ENCODE measurements at regions not wholly inside any gene's neighbourhood (a gene's known extent, or its start where the extent isn't known, plus 50 kb on each side); places are given as distances from the start of the nearest gene placed in this dataset.

DNA sequence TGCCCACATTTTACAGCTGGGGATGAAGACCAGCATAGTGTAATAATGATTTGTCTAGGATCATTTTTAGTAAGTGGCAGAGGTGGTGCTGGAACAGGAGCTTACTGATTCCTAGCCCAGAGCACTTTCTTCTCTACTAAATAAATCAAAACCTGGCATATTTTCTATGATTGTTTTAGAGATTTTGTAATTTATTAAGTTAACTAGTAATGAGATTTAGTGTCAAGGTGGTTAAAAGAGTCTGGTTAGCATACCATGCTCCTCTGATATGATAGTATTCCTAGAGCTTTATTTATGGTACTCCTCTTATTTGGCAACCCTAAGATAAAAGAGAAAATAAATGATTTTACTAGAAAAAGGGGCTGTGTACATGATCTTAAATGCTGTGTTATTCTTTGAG, 604.0 kb downstream of the ISL1 start:
- Histone ChIP-seq H4K20me1 (ENCODE audit: control insufficient read depth, extremely low read depth, insufficient read depth, low read length) (no peaks in the 10 kb centered on the region), H3K27me3 (ENCODE audit: control insufficient read depth, insufficient read depth, low read length) (no peaks in the 10 kb centered on the region), H3K36me3 (ENCODE audit: control insufficient read depth, insufficient read depth, low read length) (no peaks in the 10 kb centered on the region), H3K4me3 (replicated peaks in 1 of 4; ENCODE audit: control extremely low read depth in 1 of 4, insufficient read depth in 1 of 4, low read depth in 3 of 4, low read length in 4 of 4) (no peak overlapping the region), H3K27ac (ENCODE audit: insufficient read depth, low read length) (no peak overlapping the region), H3K79me2 (ENCODE audit: control insufficient read depth, insufficient read depth, low read length) (no peaks in the 10 kb centered on the region), H3K4me2 (ENCODE audit: extremely low read depth, insufficient read depth, low read length) (no peak overlapping the region), H2AFZ (ENCODE audit: low read length) (no peak overlapping the region), H3K4me1 (ENCODE audit: control insufficient read depth, extremely low read depth, insufficient read depth, low read length) (no peaks in the 10 kb centered on the region), H3K9ac (ENCODE audit: insufficient read depth, low read length) (no peak overlapping the region), H3K9me3 (ENCODE audit: control insufficient read depth, insufficient read depth, low read depth, low read length) (no peaks in the 10 kb centered on the region)
- no peak for TF ChIP-seq EZH2 (IDR thresholded peaks at IDR 0.05; ENCODE audit: low read length, missing control alignments)
- TF ChIP-seq, protein P1, sequence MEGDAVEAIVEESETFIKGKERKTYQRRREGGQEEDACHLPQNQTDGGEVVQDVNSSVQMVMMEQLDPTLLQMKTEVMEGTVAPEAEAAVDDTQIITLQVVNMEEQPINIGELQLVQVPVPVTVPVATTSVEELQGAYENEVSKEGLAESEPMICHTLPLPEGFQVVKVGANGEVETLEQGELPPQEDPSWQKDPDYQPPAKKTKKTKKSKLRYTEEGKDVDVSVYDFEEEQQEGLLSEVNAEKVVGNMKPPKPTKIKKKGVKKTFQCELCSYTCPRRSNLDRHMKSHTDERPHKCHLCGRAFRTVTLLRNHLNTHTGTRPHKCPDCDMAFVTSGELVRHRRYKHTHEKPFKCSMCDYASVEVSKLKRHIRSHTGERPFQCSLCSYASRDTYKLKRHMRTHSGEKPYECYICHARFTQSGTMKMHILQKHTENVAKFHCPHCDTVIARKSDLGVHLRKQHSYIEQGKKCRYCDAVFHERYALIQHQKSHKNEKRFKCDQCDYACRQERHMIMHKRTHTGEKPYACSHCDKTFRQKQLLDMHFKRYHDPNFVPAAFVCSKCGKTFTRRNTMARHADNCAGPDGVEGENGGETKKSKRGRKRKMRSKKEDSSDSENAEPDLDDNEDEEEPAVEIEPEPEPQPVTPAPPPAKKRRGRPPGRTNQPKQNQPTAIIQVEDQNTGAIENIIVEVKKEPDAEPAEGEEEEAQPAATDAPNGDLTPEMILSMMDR (conservative IDR thresholded peaks at IDR 0.05 in 1 of 2, IDR thresholded peaks at IDR 0.05 in 1 of 2; ENCODE audit: low read depth in 1 of 2, low read length in 2 of 2) = no peak
- DNase-seq (ENCODE audit: low read depth in 2 of 2) = no peak

DNA sequence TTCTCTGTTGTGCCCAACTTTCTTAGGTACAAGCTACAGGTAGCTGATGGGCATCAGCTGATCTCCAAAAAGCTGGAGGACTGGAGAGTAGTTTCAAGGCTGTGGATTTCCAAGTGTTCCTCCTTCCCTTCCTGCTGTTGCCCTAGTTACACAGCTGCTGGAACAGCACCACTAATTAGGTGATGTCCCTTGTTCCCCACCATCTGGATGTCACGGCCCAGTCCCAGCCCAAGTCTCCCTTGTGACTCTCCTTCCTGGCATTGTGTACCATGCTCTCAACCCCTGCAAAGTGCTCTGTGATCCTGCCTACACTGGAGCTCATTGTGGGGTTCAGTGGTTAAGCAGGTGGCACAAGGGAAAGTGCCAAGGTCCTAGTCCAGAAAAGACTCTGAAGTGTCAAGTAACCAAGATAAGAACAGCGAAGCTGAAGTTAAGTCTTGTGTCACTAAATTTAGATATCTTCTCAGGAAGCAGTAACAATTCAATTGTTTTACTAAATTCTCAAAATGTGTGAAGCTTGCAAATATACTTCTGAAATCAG, 604.5 kb downstream of the ISL1 start:
- no peaks in the 10 kb centered on the region for H3K79me2 ChIP-seq (ENCODE audit: control insufficient read depth, insufficient read depth, low read length)
- no peak overlapping the region for H3K4me2 ChIP-seq (ENCODE audit: extremely low read depth, insufficient read depth, low read length)
- H3K4me3 ChIP-seq (replicated peaks in 1 of 4; ENCODE audit: control extremely low read depth in 1 of 4, insufficient read depth in 1 of 4, low read depth in 3 of 4, low read length in 4 of 4) = no peak overlapping the region
- H3K9ac ChIP-seq (ENCODE audit: insufficient read depth, low read length) = no peak overlapping the region
- H3K27me3 ChIP-seq (ENCODE audit: control insufficient read depth, insufficient read depth, low read length) = no peaks in the 10 kb centered on the region
- no peak for TF ChIP-seq EZH2 (IDR thresholded peaks at IDR 0.05; ENCODE audit: low read length, missing control alignments)
- TF ChIP-seq, protein P1 (conservative IDR thresholded peaks at IDR 0.05 in 1 of 2, IDR thresholded peaks at IDR 0.05 in 1 of 2; ENCODE audit: low read depth in 1 of 2, low read length in 2 of 2) = no peak
- no peaks in the 10 kb centered on the region for H3K4me1 ChIP-seq (ENCODE audit: control insufficient read depth, extremely low read depth, insufficient read depth, low read length)
- no peak for DNase-seq (ENCODE audit: low read depth in 2 of 2)
- H3K36me3 ChIP-seq (ENCODE audit: control insufficient read depth, insufficient read depth, low read length) = no peaks in the 10 kb centered on the region
- no peaks in the 10 kb centered on the region for H3K9me3 ChIP-seq (ENCODE audit: control insufficient read depth, insufficient read depth, low read depth, low read length)
- H4K20me1 ChIP-seq (ENCODE audit: control insufficient read depth, extremely low read depth, insufficient read depth, low read length) = no peaks in the 10 kb centered on the region
- no peak overlapping the region for H3K27ac ChIP-seq (ENCODE audit: insufficient read depth, low read length)
- no peak overlapping the region for H2AFZ ChIP-seq (ENCODE audit: low read length)

DNA sequence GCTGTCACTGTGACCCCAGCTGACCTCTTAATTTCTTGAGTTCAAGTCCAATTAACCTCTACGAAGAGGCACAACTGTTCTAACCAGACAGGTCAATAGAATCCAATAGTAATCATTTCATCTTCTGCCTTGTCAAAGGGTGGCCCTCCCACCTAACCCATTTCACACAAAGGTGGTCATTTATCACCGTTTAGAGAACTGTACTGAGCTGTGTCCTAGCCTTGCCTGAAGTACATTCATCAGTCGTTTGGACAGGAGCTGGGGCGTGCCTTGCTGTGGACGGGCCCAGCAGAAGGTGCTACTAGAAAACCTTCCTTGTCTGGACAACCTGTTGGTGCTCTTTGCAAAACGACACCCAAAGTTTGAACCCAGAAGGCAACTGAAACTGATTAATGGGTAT, 605.4 kb downstream of the ISL1 start:
- H3K36me3 ChIP-seq (ENCODE audit: control insufficient read depth, insufficient read depth, low read length) = no peaks in the 10 kb centered on the region
- no peaks in the 10 kb centered on the region for H3K9me3 ChIP-seq (ENCODE audit: control insufficient read depth, insufficient read depth, low read depth, low read length)
- H3K4me2 ChIP-seq (ENCODE audit: extremely low read depth, insufficient read depth, low read length) = no peak overlapping the region
- TF ChIP-seq EZH2 (IDR thresholded peaks at IDR 0.05; ENCODE audit: low read length, missing control alignments) = no peak
- TF ChIP-seq, protein P1 (conservative IDR thresholded peaks at IDR 0.05 in 1 of 2, IDR thresholded peaks at IDR 0.05 in 1 of 2; ENCODE audit: low read depth in 1 of 2, low read length in 2 of 2) = no peak
- no peak overlapping the region for H2AFZ ChIP-seq (ENCODE audit: low read length)
- H3K4me3 ChIP-seq (replicated peaks in 1 of 4; ENCODE audit: control extremely low read depth in 1 of 4, insufficient read depth in 1 of 4, low read depth in 3 of 4, low read length in 4 of 4) = no peak overlapping the region
- no peak overlapping the region for H3K27ac ChIP-seq (ENCODE audit: insufficient read depth, low read length)
- no peaks in the 10 kb centered on the region for H4K20me1 ChIP-seq (ENCODE audit: control insufficient read depth, extremely low read depth, insufficient read depth, low read length)
- H3K27me3 ChIP-seq (ENCODE audit: control insufficient read depth, insufficient read depth, low read length) = no peaks in the 10 kb centered on the region
- H3K9ac ChIP-seq (ENCODE audit: insufficient read depth, low read length) = no peak overlapping the region
- no peak for DNase-seq (ENCODE audit: low read depth in 2 of 2)
- H3K79me2 ChIP-seq (ENCODE audit: control insufficient read depth, insufficient read depth, low read length) = no peaks in the 10 kb centered on the region
- H3K4me1 ChIP-seq (ENCODE audit: control insufficient read depth, extremely low read depth, insufficient read depth, low read length) = no peaks in the 10 kb centered on the region
